Thoracic aorta (tissue), 2 donors: ENCODE measurements at regions not wholly inside any gene's neighbourhood (a gene's known extent, or its start where the extent isn't known, plus 50 kb on each side); places are given as distances from the start of the nearest gene placed in this dataset.

Experiments
- ATAC-seq: fragments of 150-250 bp; one replicate; pipeline ENCODE4 v1.8.0; 2017; ENCODE audit warnings: low read depth; ENCODE audit not compliant: insufficient number of reproducible peaks, low FRiP score
- DNase-seq: peaks from one replicate; pipeline ENCODE4 v3.0.0-alpha.2; 2020; ENCODE audit warnings: low spot score
- H3K27ac ChIP-seq, 2 donors: fragments of 200-600 bp; sonication (generic); 1 replicate in 1 of 2; 2 replicates in 1 of 2; pipeline ENCODE4 v1.5.1; 2016; ENCODE audit warnings: mild to moderate bottlenecking in 2 of 2, moderate library complexity in 2 of 2
- H3K27me3 ChIP-seq: fragments of 200-600 bp; sonication (generic); replicated peaks from 2 replicates; pipeline ENCODE4 v1.6.0; 2016; ENCODE audit warnings: mild to moderate bottlenecking; ENCODE audit not compliant: insufficient read depth
- H3K36me3 ChIP-seq: fragments of 200-600 bp; sonication (generic); one replicate; pipeline ENCODE4 v1.5.1; 2016
- H3K4me1 ChIP-seq, 2 donors: fragments of 200-600 bp; sonication (generic); 1 replicate in 1 of 2; 2 replicates in 1 of 2; pipeline versions ENCODE4 v1.5.1 to v1.6.0; 2016; ENCODE audit warnings: low read depth in 2 of 2, mild to moderate bottlenecking in 1 of 2; ENCODE audit not compliant: control insufficient read depth in 1 of 2
- H3K4me3 ChIP-seq: fragments of 200-600 bp; sonication (generic); 2 replicates; pipeline ENCODE4 v1.5.1; 2016; ENCODE audit warnings: mild to moderate bottlenecking
- H3K9me3 ChIP-seq: fragments of 200-600 bp; sonication (generic); 2 replicates; pipeline ENCODE4 v1.5.1; 2016
- CTCF ChIP-seq: fragments of 200-600 bp; sonication (generic); IDR thresholded peaks from one replicate; pipeline ENCODE4 v1.5.1; 2019; ENCODE audit warnings: antibody characterized with exemption

GRCh38 chr2:237171396-237171795 lies 85.7 kb downstream of the COPS8 start:
- peak overlapping the region; percentile 55 for H3K4me3 ChIP-seq
- peaks cover 4% of the 10 kb centered on the region for H3K9me3 ChIP-seq
- DNase-seq: no peak
- H3K27me3 ChIP-seq: no peaks in the 10 kb centered on the region
- ATAC-seq: peak; percentile 74
- H3K36me3 ChIP-seq: no peaks in the 10 kb centered on the region
- peaks cover 3 to 12% of the 10 kb centered on the region in 2 donors for H3K4me1 ChIP-seq
- no peak for TF ChIP-seq CTCF
- H3K27ac ChIP-seq: peak overlapping the region; percentile 14 to 29

GRCh38 chr2:237171881-237172280 lies 86.2 kb downstream of the COPS8 start:
- H3K36me3 ChIP-seq: no peaks in the 10 kb centered on the region
- H3K4me3 ChIP-seq: peak overlapping the region; percentile 55
- DNase-seq: no peak
- H3K4me1 ChIP-seq: peaks cover 3 to 12% of the 10 kb centered on the region in 2 donors
- TF ChIP-seq CTCF: no peak
- H3K27ac ChIP-seq: peak overlapping the region in 1 of 2 donors; percentile 14
- no peak for ATAC-seq
- H3K9me3 ChIP-seq: peaks cover 4% of the 10 kb centered on the region
- no peaks in the 10 kb centered on the region for H3K27me3 ChIP-seq

GRCh38 chr2:237177052-237177451 lies 91.4 kb downstream of the COPS8 start:
- peaks cover 0 to 3% of the 10 kb centered on the region in 2 donors for H3K4me1 ChIP-seq
- H3K27me3 ChIP-seq: no peaks in the 10 kb centered on the region
- ATAC-seq (no peak), DNase-seq (no peak)
- H3K27ac ChIP-seq: no peak overlapping the region
- H3K4me3 ChIP-seq: no peak overlapping the region
- TF ChIP-seq CTCF: no peak
- peaks cover 4% of the 10 kb centered on the region for H3K9me3 ChIP-seq
- no peaks in the 10 kb centered on the region for H3K36me3 ChIP-seq

GRCh38 chr2:237177986-237178385 lies 92.3 kb downstream of the COPS8 start:
- H3K4me1 ChIP-seq: no peaks in the 10 kb centered on the region
- no peak overlapping the region for H3K4me3 ChIP-seq
- no peaks in the 10 kb centered on the region for H3K27me3 ChIP-seq
- TF ChIP-seq CTCF: no peak
- peaks cover 4% of the 10 kb centered on the region for H3K9me3 ChIP-seq
- no peak overlapping the region for H3K27ac ChIP-seq
- DNase-seq (no peak), ATAC-seq (no peak)
- no peaks in the 10 kb centered on the region for H3K36me3 ChIP-seq

GRCh38 chr2:237178396-237178795 lies 92.7 kb downstream of the COPS8 start:
- peaks cover 4% of the 10 kb centered on the region for H3K9me3 ChIP-seq
- ATAC-seq (no peak), DNase-seq (no peak)
- H3K27ac ChIP-seq: no peak overlapping the region
- no peak overlapping the region for H3K4me3 ChIP-seq
- no peak for TF ChIP-seq CTCF
- H3K36me3 ChIP-seq: no peaks in the 10 kb centered on the region
- H3K4me1 ChIP-seq: no peaks in the 10 kb centered on the region
- no peaks in the 10 kb centered on the region for H3K27me3 ChIP-seq
